GM06990 (cell line): ENCODE measurements at regions not wholly inside any gene's neighbourhood (a gene's known extent, or its start where the extent isn't known, plus 50 kb on each side); places are given as distances from the start of the nearest gene placed in this dataset.

Experiments used
- DNase-seq: peaks from one replicate; pipeline ENCODE4 v3.0.0-alpha.2; 2011; ENCODE audit not compliant: insufficient read length; ENCODE audit errors: extremely low read depth
- H3K27me3 ChIP-seq: replicated peaks from 2 replicates; pipeline ENCODE4 v1.6.0; 2011; ENCODE audit warnings: low read length; ENCODE audit not compliant: control insufficient read depth, insufficient read depth
- H3K36me3 ChIP-seq: 2 replicates; pipeline ENCODE4 v1.5.1; 2011; ENCODE audit warnings: low read length; ENCODE audit not compliant: control insufficient read depth, insufficient read depth
- H3K4me3 ChIP-seq: replicated peaks from 2 replicates; pipeline ENCODE4 v1.5.1; 2011; ENCODE audit warnings: low read depth, mild to moderate bottlenecking, control low read depth, low read length
- CTCF ChIP-seq: IDR thresholded peaks from 2 replicates; pipeline ENCODE4 v1.5.1; 2011; ENCODE audit warnings: low read length, control low read depth, mild to moderate bottlenecking, inconsistent platforms; ENCODE audit not compliant: insufficient read depth, poor library complexity, severe bottlenecking

DNA sequence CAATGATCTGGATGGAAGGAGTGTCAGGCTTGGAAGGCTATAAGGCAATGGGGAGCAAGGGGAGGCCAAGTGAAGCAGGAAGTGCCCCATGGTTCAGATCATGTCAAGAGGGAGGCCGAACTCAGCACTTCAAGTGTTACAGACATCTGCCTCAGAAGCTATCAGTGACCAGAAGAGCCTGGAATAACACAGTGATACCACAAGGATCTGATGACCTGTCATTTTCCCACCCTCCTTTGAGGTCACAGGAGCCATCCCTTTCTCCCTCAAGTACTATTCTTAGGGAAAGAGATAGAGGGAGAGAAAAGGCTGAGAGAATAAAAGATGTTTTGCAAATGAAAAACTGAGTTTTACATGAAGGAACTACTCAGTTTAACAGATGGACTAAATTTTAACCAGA, 454.8 kb downstream of the CSNK1G3 start:
- Histone ChIP-seq H3K27me3 (no peaks in the 10 kb centered on the region), H3K36me3 (no peaks in the 10 kb centered on the region), H3K4me3 (no peak overlapping the region)
- no peak for TF ChIP-seq CTCF
- no peak for DNase-seq

- DNase-seq: no peak
- H3K4me3 ChIP-seq: no peak overlapping the region
- no peaks in the 10 kb centered on the region for H3K27me3 ChIP-seq
- TF ChIP-seq CTCF: no peak
- H3K36me3 ChIP-seq: no peaks in the 10 kb centered on the region
Observed at GRCh38 chr5:123965626-123966025, 453.6 kb downstream of the CSNK1G3 start.

- no peak for TF ChIP-seq CTCF
- DNase-seq: no peak
- Histone ChIP-seq H3K36me3 (no peaks in the 10 kb centered on the region), H3K4me3 (no peak overlapping the region), H3K27me3 (no peaks in the 10 kb centered on the region)
Observed at GRCh38 chr5:123964884-123965283, 452.9 kb downstream of the CSNK1G3 start.

DNA sequence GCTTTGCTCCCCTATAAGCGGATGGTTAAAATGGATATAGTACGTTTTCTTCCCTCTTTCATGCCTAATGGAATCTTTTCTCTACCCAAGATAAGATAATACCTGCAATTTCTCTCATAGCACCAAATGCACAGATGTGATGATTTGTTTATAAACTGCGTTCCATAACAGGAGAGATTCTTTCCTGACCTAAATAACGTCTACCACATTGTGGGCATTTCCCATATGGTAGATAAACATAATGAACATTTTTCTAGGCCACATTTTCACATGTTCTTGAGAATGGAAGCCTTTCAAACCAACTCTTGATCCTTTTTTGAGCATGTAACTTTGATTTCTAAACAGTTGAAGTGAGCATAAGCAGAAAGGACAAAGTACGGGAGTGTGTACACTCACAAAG, 448.5 kb downstream of the CSNK1G3 start:
- Histone ChIP-seq H3K27me3 (no peaks in the 10 kb centered on the region), H3K4me3 (no peak overlapping the region), H3K36me3 (no peaks in the 10 kb centered on the region)
- no peak for TF ChIP-seq CTCF
- DNase-seq: no peak

GRCh38 chr5:123951582-123951977, 439.6 kb downstream of the CSNK1G3 start:
- Histone ChIP-seq H3K4me3 (no peak overlapping the region), H3K36me3 (no peaks in the 10 kb centered on the region), H3K27me3 (no peaks in the 10 kb centered on the region)
- no peak for TF ChIP-seq CTCF
- DNase-seq: no peak

- H3K4me3 ChIP-seq: no peak overlapping the region
Observed at GRCh38 chr5:123950701-123951581, 439.0 kb downstream of the CSNK1G3 start.

More at GRCh38 chr5:123950701-123951581, 439.0 kb downstream of the CSNK1G3 start:
- Histone ChIP-seq H3K27me3 (no peaks in the 10 kb centered on the region), H3K36me3 (no peaks in the 10 kb centered on the region)
- TF ChIP-seq CTCF: no peak
- DNase-seq: no peak
